Epithelial cell of esophagus (primary cell): ENCODE measurements at regions not wholly inside any gene's neighbourhood (a gene's known extent, or its start where the extent isn't known, plus 50 kb on each side); places are given as distances from the start of the nearest gene placed in this dataset.

Experiments
- DNase-seq: peaks from one replicate; pipeline ENCODE4 v3.0.0; 2010; ENCODE audit warnings: low read depth
- H3K4me3 ChIP-seq: 2 replicates; pipeline ENCODE4 v1.5.1; 2011; ENCODE audit warnings: mild to moderate bottlenecking, low read length, control low read depth
- TF ChIP-seq, protein P1 (sequence below): IDR thresholded peaks from 2 replicates; pipeline ENCODE4 v1.5.1; 2011; ENCODE audit warnings: low read depth, mild to moderate bottlenecking, low read length, control low read depth, inconsistent platforms; ENCODE audit not compliant: insufficient read depth; ENCODE audit errors: missing control alignments

GRCh38 chr1:234683127-234683860 lies 73.3 kb upstream of the IRF2BP2 start:
- no peak overlapping the region for H3K4me3 ChIP-seq
- DNase-seq = no peak

GRCh38 chr1:234681990-234682389 lies 72.0 kb upstream of the IRF2BP2 start:
- no peak for DNase-seq
- no peak overlapping the region for H3K4me3 ChIP-seq
- TF ChIP-seq, protein P1, sequence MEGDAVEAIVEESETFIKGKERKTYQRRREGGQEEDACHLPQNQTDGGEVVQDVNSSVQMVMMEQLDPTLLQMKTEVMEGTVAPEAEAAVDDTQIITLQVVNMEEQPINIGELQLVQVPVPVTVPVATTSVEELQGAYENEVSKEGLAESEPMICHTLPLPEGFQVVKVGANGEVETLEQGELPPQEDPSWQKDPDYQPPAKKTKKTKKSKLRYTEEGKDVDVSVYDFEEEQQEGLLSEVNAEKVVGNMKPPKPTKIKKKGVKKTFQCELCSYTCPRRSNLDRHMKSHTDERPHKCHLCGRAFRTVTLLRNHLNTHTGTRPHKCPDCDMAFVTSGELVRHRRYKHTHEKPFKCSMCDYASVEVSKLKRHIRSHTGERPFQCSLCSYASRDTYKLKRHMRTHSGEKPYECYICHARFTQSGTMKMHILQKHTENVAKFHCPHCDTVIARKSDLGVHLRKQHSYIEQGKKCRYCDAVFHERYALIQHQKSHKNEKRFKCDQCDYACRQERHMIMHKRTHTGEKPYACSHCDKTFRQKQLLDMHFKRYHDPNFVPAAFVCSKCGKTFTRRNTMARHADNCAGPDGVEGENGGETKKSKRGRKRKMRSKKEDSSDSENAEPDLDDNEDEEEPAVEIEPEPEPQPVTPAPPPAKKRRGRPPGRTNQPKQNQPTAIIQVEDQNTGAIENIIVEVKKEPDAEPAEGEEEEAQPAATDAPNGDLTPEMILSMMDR = no peak

More at GRCh38 chr1:234683127-234683860, 73.3 kb upstream of the IRF2BP2 start:
- TF ChIP-seq, protein P1 = no peak

DNA sequence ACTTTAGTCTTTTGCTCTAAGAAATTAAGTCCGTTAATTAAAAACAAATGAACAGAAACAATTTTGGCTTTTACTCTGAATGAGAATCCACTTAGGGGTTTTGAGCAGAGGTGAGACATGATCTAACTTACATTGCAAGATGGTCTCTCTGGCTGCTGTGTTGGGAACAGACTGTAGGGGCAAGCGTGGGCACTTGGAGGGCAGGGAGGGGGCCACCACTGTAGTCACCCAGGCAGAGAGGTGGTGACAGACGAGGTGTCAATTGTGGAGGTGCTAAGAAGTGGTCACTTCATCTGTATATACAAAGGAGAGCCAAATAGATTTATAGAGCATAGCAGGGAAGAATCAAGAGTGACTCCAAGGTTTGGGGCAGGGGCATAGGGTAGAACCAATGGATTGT lies 71.1 kb upstream of the IRF2BP2 start:
- DNase-seq = no peak
- H3K4me3 ChIP-seq = no peak overlapping the region
- TF ChIP-seq, protein P1 = no peak

GRCh38 chr1:234680331-234680904 lies 70.4 kb upstream of the IRF2BP2 start:
- DNase-seq = no peak
- H3K4me3 ChIP-seq = no peak overlapping the region
- TF ChIP-seq, protein P1 = no peak

- TF ChIP-seq, protein P1 = no peak
- peak overlapping the region; percentile 42 for H3K4me3 ChIP-seq
- peak; percentile 58 for DNase-seq
Measured at GRCh38 chr1:234676103-234676594, 66.2 kb upstream of the IRF2BP2 start.

GRCh38 chr1:234675572-234675971 lies 65.6 kb upstream of the IRF2BP2 start:
- no peak for DNase-seq
- TF ChIP-seq, protein P1 = no peak
- H3K4me3 ChIP-seq = no peak overlapping the region
